ELR (cell line): ENCODE measurements at regions not wholly inside any gene's neighbourhood (a gene's known extent, or its start where the extent isn't known, plus 50 kb on each side); places are given as distances from the start of the nearest gene placed in this dataset.

Experiments
- DNase-seq: peaks from one replicate; pipeline ENCODE4 v3.0.0-alpha.2; 2015; ENCODE audit warnings: low read depth

- DNase-seq: no peak
These were observed 133.9 kb downstream of the FANCF start for GRCh38 chr11:22491555-22492225.

- DNase-seq: no peak
These were observed 142.0 kb downstream of the SLC17A6 start for GRCh38 chr11:22479971-22480720.

GRCh38 chr11:22479208-22479607 lies 141.0 kb downstream of the SLC17A6 start:
- no peak for DNase-seq

GRCh38 chr11:22478169-22478568 lies 140.0 kb downstream of the SLC17A6 start:
- DNase-seq: no peak

GRCh38 chr11:22477312-22477711 lies 139.1 kb downstream of the SLC17A6 start:
- DNase-seq: no peak

GRCh38 chr11:22476589-22476988 lies 138.4 kb downstream of the SLC17A6 start:
- DNase-seq: no peak

- no peak for DNase-seq
These were observed 136.4 kb downstream of the SLC17A6 start for GRCh38 chr11:22474616-22475015.

- no peak for DNase-seq
These were observed 135.4 kb downstream of the SLC17A6 start for GRCh38 chr11:22473586-22473985.

- DNase-seq: no peak
These were observed 134.1 kb downstream of the SLC17A6 start for GRCh38 chr11:22472306-22472705.

- DNase-seq: no peak
These were observed 133.2 kb downstream of the SLC17A6 start for GRCh38 chr11:22471385-22471784.

- DNase-seq: no peak
These were observed 129.6 kb downstream of the SLC17A6 start for GRCh38 chr11:22467741-22468140.

- DNase-seq: no peak
These were observed 129.1 kb downstream of the SLC17A6 start for GRCh38 chr11:22467248-22467647.

GRCh38 chr11:22466809-22467208 lies 128.6 kb downstream of the SLC17A6 start:
- peak; percentile 49 for DNase-seq

- DNase-seq: no peak
These were observed 128.2 kb downstream of the SLC17A6 start for GRCh38 chr11:22466351-22466750.

- no peak for DNase-seq
These were observed 127.4 kb downstream of the SLC17A6 start for GRCh38 chr11:22465620-22466019.

GRCh38 chr11:22461626-22462025 lies 123.4 kb downstream of the SLC17A6 start:
- no peak for DNase-seq

GRCh38 chr11:22460181-22460580 lies 122.0 kb downstream of the SLC17A6 start:
- DNase-seq: no peak

GRCh38 chr11:22459048-22459447 lies 120.9 kb downstream of the SLC17A6 start:
- peak; percentile 48 for DNase-seq

- no peak for DNase-seq
These were observed 120.0 kb downstream of the SLC17A6 start for GRCh38 chr11:22458161-22458560.

- DNase-seq: no peak
These were observed 119.0 kb downstream of the SLC17A6 start for GRCh38 chr11:22456993-22457762.

GRCh38 chr11:22454461-22455090 lies 116.4 kb downstream of the SLC17A6 start:
- DNase-seq: no peak

GRCh38 chr11:22449441-22449840 lies 111.3 kb downstream of the SLC17A6 start:
- DNase-seq: no peak
